ENCODE measurements at regions not wholly inside any gene's neighbourhood (a gene's known extent, or its start where the extent isn't known, plus 50 kb on each side); places are given as distances from the start of the nearest gene placed in this dataset.

GRCh38 chr6:10082385-10082784, 332.5 kb downstream of the TFAP2A start:
- no peaks in the 10 kb centered on the region for H3K36me3 ChIP-seq (ENCODE audit: control insufficient read depth in 4 of 4, insufficient read depth in 3 of 4, low read depth in 1 of 4, low read length in 3 of 4)
- H3K9me3 ChIP-seq (ENCODE audit: control insufficient read depth in 4 of 4, low read length in 3 of 4), result no peaks in the 10 kb centered on the region
- no peak overlapping the region for H3K27ac ChIP-seq (ENCODE audit: low read depth in 1 of 2, low read length in 2 of 2)
- 61% methylated on average over 1 of the region's 1 CpG for WGBS
- no peak for DNase-seq (ENCODE audit: low spot score)
- H3K27me3 ChIP-seq (ENCODE audit: control insufficient read depth in 4 of 4, insufficient read depth in 4 of 4, low read length in 3 of 4), result peaks cover 0 to 2% (median 0%) of the 10 kb centered on the region in 4 donors
- TF ChIP-seq HNF4G (IDR thresholded peaks at IDR 0.05), result no peak
- no peak for TF ChIP-seq TAF1 (conservative IDR thresholded peaks at IDR 0.05)
- no peak for TF ChIP-seq REST (IDR thresholded peaks at IDR 0.05)
- TF ChIP-seq FOXA1 (IDR thresholded peaks at IDR 0.05), result no peak
- TF ChIP-seq YY1 (IDR thresholded peaks at IDR 0.05), result no peak
- TF ChIP-seq HNF4A (conservative IDR thresholded peaks at IDR 0.05), result no peak
- TF ChIP-seq EGR1 (IDR thresholded peaks at IDR 0.05; ENCODE audit: low read depth in 2 of 2), result no peak
- TF ChIP-seq JUND (IDR thresholded peaks at IDR 0.05), result no peak
- TF ChIP-seq, protein P1, sequence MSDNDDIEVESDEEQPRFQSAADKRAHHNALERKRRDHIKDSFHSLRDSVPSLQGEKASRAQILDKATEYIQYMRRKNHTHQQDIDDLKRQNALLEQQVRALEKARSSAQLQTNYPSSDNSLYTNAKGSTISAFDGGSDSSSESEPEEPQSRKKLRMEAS (IDR thresholded peaks at IDR 0.05), result no peak
- no peak overlapping the region for H3K9ac ChIP-seq (ENCODE audit: low read depth in 1 of 2, low read length in 2 of 2)
- no peak overlapping the region for H3K4me3 ChIP-seq (ENCODE audit: low read depth in 1 of 3, low read length in 3 of 3)
- H3K4me1 ChIP-seq (ENCODE audit: control insufficient read depth in 4 of 4, insufficient read depth in 4 of 4, low read length in 3 of 4), result no peaks in the 10 kb centered on the region

DNA sequence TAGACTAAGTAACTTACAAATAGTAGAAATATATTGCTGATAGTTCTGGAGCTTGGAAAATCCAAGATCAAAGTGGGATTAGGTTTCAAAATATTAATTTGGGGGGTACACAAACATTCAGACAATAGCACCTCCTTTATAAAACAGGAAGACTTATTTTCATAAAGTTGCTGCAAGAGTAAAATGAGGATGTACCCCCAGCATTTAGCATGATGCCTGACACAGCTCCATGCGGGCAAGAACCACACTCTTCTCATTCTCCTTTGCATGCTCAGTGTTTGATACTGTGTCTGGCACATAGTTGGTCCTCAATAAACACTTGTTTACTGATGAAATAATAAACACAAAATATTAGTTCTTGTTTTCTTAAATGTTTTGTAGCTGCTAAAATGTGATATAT, 332.9 kb downstream of the TFAP2A start:
- peaks cover 0 to 2% (median 0%) of the 10 kb centered on the region in 4 donors for H3K27me3 ChIP-seq (ENCODE audit: control insufficient read depth in 4 of 4, insufficient read depth in 4 of 4, low read length in 3 of 4)
- no peaks in the 10 kb centered on the region for H3K9me3 ChIP-seq (ENCODE audit: control insufficient read depth in 4 of 4, low read length in 3 of 4)
- no peak overlapping the region for H3K27ac ChIP-seq (ENCODE audit: low read depth in 1 of 2, low read length in 2 of 2)
- no peak for TF ChIP-seq HNF4A (conservative IDR thresholded peaks at IDR 0.05)
- no peak for TF ChIP-seq ATF3 (IDR thresholded peaks at IDR 0.05)
- no peak for TF ChIP-seq FOXA1 (IDR thresholded peaks at IDR 0.05)
- TF ChIP-seq TAF1 (conservative IDR thresholded peaks at IDR 0.05), result no peak
- TF ChIP-seq SP1 (IDR thresholded peaks at IDR 0.05), result no peak
- TF ChIP-seq REST (IDR thresholded peaks at IDR 0.05), result no peak
- no peak for TF ChIP-seq EGR1 (IDR thresholded peaks at IDR 0.05; ENCODE audit: low read depth in 2 of 2)
- no peak for TF ChIP-seq HNF4G (IDR thresholded peaks at IDR 0.05)
- TF ChIP-seq CTCF (IDR thresholded peaks at IDR 0.05; ENCODE audit: low read depth, low read length, missing input control), result no peak
- no peak for TF ChIP-seq RXRA (IDR thresholded peaks at IDR 0.05)
- TF ChIP-seq, protein P1 (IDR thresholded peaks at IDR 0.05), result no peak
- no peak for TF ChIP-seq FOXA2 (IDR thresholded peaks at IDR 0.05)
- no peak for TF ChIP-seq GABPA (IDR thresholded peaks at IDR 0.05 in 1 of 2, conservative IDR thresholded peaks at IDR 0.05 in 1 of 2)
- TF ChIP-seq NR2F2 (IDR thresholded peaks at IDR 0.05), result no peak
- no peak for TF ChIP-seq RAD21 (IDR thresholded peaks at IDR 0.05)
- no peak for TF ChIP-seq JUND (IDR thresholded peaks at IDR 0.05)
- no peak for TF ChIP-seq YY1 (IDR thresholded peaks at IDR 0.05)
- TF ChIP-seq ZBTB33 (IDR thresholded peaks at IDR 0.05), result no peak
- H3K4me3 ChIP-seq (ENCODE audit: low read depth in 1 of 3, low read length in 3 of 3), result no peak overlapping the region
- no peaks in the 10 kb centered on the region for H3K36me3 ChIP-seq (ENCODE audit: control insufficient read depth in 4 of 4, insufficient read depth in 3 of 4, low read depth in 1 of 4, low read length in 3 of 4)
- DNase-seq (ENCODE audit: low spot score), result no peak
- WGBS, result 90% methylated on average over 1 of the region's 1 CpG
- no peak overlapping the region for H3K9ac ChIP-seq (ENCODE audit: low read depth in 1 of 2, low read length in 2 of 2)
- H3K4me1 ChIP-seq (ENCODE audit: control insufficient read depth in 4 of 4, insufficient read depth in 4 of 4, low read length in 3 of 4), result no peaks in the 10 kb centered on the region

All from liver (tissue), 8 donors.